ENCODE measurements at regions not wholly inside any gene's neighbourhood (a gene's known extent, or its start where the extent isn't known, plus 50 kb on each side); places are given as distances from the start of the nearest gene placed in this dataset.

GRCh38 chr6:163963205-163964120 lies 548.9 kb downstream of the QKI start:
- TF ChIP-seq ZBTB33 (IDR thresholded peaks at IDR 0.05; ENCODE audit: extremely low read depth, insufficient replicate concordance, low read length) (no peak), CTCF (IDR thresholded peaks at IDR 0.05 in 2 of 3, conservative IDR thresholded peaks at IDR 0.05 in 1 of 3; ENCODE audit: borderline replicate concordance in 1 of 3, insufficient read depth in 1 of 3, low read depth in 2 of 3, low read length in 2 of 3) (no peak), EZH2phosphoT487 (IDR thresholded peaks at IDR 0.05; ENCODE audit: borderline replicate concordance) (no peak)
